Cardiac fibroblast (primary cell): ENCODE measurements at regions not wholly inside any gene's neighbourhood (a gene's known extent, or its start where the extent isn't known, plus 50 kb on each side); places are given as distances from the start of the nearest gene placed in this dataset.

Source experiments
- DNase-seq, 2 donors: peaks; one replicate each; pipeline versions ENCODE4 v3.0.0 to v3.0.0-alpha.2; 2010; ENCODE audit warnings: low read depth in 2 of 2
- H3K4me3 ChIP-seq, 2 donors: replicated peaks in 1 of 2; 1 replicate in 1 of 2; 2 replicates in 1 of 2; pipeline ENCODE4 v1.5.1; 2011; ENCODE audit warnings: low read depth in 2 of 2, low read length in 2 of 2, mild to moderate bottlenecking in 2 of 2, moderate library complexity in 1 of 2
- TF ChIP-seq, protein P1 (sequence below): IDR thresholded peaks from one replicate; pipeline ENCODE4 v1.5.1; 2011; ENCODE audit warnings: low read depth, mild to moderate bottlenecking, low read length, inconsistent platforms

DNA sequence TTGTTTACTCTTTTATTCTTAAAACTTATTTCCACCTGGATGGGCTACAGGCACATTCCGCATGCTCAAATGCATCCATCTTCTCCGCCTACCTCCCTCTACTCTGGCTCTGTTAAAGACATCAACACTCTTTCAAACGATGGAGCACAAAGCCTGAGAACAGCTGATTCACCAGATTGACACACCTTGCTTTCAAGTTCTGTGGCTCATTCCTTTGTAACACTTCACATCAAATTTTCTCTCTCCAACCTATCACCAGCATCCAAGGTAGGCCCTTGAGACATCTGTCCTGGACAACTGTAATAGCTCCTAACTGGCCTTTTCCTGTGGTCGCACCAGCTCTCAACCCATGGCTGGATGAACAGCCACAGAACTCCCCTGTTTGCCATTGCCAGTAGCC lies 274.5 kb downstream of the BCL11A start:
- TF ChIP-seq, protein P1, sequence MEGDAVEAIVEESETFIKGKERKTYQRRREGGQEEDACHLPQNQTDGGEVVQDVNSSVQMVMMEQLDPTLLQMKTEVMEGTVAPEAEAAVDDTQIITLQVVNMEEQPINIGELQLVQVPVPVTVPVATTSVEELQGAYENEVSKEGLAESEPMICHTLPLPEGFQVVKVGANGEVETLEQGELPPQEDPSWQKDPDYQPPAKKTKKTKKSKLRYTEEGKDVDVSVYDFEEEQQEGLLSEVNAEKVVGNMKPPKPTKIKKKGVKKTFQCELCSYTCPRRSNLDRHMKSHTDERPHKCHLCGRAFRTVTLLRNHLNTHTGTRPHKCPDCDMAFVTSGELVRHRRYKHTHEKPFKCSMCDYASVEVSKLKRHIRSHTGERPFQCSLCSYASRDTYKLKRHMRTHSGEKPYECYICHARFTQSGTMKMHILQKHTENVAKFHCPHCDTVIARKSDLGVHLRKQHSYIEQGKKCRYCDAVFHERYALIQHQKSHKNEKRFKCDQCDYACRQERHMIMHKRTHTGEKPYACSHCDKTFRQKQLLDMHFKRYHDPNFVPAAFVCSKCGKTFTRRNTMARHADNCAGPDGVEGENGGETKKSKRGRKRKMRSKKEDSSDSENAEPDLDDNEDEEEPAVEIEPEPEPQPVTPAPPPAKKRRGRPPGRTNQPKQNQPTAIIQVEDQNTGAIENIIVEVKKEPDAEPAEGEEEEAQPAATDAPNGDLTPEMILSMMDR: no peak
- no peak for DNase-seq
- no peak overlapping the region for H3K4me3 ChIP-seq

DNA sequence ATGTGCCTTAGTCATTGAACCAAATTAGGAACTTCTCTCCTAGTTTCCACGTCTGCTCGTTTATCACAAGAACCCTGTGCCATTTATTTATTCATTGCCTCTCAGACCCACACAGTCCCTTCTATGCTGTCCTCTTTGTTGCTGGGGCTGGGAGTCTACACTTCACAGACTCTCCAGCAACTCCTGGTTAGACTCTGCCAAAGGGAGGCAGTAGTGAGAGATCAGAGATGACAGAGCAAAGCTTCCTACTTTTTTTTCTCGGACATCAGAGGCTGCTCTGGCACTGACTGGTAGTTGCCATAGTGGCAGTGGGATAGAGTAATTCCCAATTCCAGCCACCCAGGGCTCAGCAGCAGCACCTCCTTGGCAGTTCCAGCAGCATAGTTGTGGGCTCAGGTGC lies 277.5 kb downstream of the BCL11A start:
- TF ChIP-seq, protein P1: no peak
- DNase-seq: no peak
- no peak overlapping the region for H3K4me3 ChIP-seq

DNA sequence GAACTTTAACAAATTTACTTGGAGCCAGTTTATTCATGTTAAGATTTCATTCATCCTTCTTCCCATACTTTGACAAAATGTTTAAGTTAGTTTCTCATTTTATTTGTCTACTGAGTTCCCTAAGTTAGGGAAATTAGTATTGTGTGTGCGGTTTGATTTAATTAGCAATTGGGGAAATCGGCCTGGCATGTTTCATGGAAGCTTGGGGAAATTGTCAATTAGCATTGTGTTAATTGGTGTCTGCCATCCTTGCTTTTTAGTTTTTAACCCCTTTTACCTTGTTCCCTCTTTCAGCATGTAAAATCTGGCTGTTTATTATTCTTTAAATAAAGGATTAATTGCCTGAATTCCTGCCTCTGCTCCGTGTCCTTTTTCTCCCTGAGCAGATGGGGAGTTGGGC lies 279.6 kb downstream of the BCL11A start:
- TF ChIP-seq, protein P1: no peak
- H3K4me3 ChIP-seq: no peak overlapping the region

DNA sequence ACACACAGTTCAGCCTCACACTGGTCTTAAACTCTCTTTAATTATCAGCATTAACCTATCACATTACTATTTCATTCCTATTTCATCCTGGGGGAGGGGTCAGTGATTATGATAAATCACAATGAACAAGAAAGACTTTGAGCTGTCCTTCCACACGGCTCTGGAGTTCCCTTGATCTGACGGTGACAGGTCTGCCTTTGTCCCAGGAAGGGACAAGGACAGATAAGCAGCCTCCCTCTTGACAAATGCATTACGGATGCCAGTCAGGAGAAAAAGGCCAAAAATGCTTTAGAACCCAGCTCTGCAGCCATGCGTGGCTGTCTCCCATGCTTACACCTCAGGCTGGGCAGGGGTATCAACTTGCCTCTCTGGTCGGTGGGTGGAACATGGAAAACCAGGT lies 281.7 kb downstream of the BCL11A start:
- H3K4me3 ChIP-seq: no peak overlapping the region
- TF ChIP-seq, protein P1: no peak
- DNase-seq: no peak

More for the DNA sequence above, 279.6 kb downstream of the BCL11A start:
- no peak for DNase-seq

DNA sequence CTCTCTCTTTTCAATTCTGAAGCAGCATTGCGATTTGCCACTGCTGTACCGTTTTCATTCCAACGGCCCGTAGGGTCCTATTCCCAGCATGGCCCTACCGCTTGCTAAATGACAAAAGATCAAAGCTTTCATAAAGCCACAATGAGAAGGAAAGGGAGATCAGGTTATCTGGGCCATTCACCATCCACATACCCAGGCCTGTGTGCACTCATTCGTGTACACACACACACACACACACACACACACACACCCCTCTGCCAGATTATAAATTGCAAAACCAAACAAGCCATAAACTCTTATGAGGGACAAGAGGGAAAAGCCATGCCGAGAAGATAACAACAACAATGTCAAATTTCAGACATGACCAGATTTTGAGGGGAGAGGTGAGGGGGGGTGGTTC lies 282.3 kb downstream of the BCL11A start:
- no peak overlapping the region for H3K4me3 ChIP-seq
- TF ChIP-seq, protein P1: no peak
- DNase-seq: no peak

DNA sequence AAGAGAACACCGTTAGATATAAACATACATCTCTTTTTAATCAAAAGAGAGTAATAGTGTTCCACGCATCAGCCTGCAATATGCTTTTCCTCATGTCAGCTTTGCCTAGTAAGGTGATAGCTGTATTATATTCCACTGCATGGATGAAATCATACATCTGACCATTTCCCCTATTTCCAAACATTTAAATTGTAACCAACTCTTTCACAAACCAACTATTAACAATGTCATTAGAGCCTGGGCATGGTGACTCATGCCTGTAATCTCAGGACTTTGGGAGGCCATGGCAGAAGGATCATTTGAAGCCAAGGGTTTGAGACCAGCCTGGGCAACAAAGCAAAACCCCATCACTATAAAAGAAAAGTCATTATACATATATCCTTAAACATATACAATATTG lies 284.8 kb downstream of the BCL11A start:
- no peak overlapping the region for H3K4me3 ChIP-seq
- TF ChIP-seq, protein P1: no peak
- no peak for DNase-seq

DNA sequence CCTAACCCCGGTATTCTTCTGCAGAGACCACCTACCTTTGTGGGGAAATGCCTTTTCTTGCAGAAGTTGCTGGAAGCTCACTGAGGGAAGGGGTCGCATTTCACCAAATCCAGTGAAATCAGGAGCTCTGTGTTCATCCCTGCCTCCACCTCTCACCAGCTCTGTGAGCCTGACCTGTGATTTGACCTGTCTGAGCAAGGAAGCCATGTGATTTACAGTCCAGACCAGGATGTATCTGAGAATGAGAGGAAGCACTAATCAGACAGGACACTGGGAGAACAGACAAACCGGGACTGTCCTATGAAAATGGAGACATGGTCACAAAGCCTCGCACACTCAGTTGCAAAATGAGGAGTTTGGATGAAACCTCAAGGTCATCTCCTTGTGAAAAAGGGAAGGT lies 285.4 kb downstream of the BCL11A start:
- no peak for DNase-seq
- H3K4me3 ChIP-seq: no peak overlapping the region
- TF ChIP-seq, protein P1: no peak
